Thymus (tissue), 11 donors: ENCODE measurements at regions not wholly inside any gene's neighbourhood (a gene's known extent, or its start where the extent isn't known, plus 50 kb on each side); places are given as distances from the start of the nearest gene placed in this dataset.
"Not testable (repeated sequence)": the region's sequence is repeated elsewhere in the genome, so short reads cannot be mapped to it uniquely, and the experiment has no call there.

Experiments
- DNase-seq, 9 donors: peaks; one replicate each; pipeline ENCODE4 v3.0.0-alpha.2; 2013; ENCODE audit warnings: low spot score in 9 of 9, low read depth in 6 of 9, missing footprints in 1 of 9
- H3K27ac ChIP-seq, 2 donors: one replicate each; pipeline ENCODE4 v1.5.1; 2013; ENCODE audit warnings: control low read depth in 1 of 2, low read depth in 1 of 2, low read length in 1 of 2, mild to moderate bottlenecking in 1 of 2, moderate library complexity in 1 of 2
- H3K27me3 ChIP-seq, 2 donors: one replicate each; pipeline ENCODE4 v1.5.1; 2013; ENCODE audit warnings: low read length in 1 of 2; ENCODE audit not compliant: control insufficient read depth in 2 of 2, insufficient read depth in 1 of 2
- H3K36me3 ChIP-seq, 2 donors: one replicate each; pipeline ENCODE4 v1.5.1; 2013; ENCODE audit warnings: low read length in 1 of 2, mild to moderate bottlenecking in 1 of 2, moderate library complexity in 1 of 2; ENCODE audit not compliant: control insufficient read depth in 2 of 2, insufficient read depth in 2 of 2
- H3K4me1 ChIP-seq, 2 donors: one replicate each; pipeline ENCODE4 v1.5.1; 2013; ENCODE audit warnings: low read length in 2 of 2; ENCODE audit not compliant: control insufficient read depth in 2 of 2, insufficient read depth in 2 of 2
- H3K4me3 ChIP-seq, 2 donors: one replicate each; pipeline ENCODE4 v1.5.1; 2013; ENCODE audit warnings: low read length in 2 of 2, control low read depth in 1 of 2, mild to moderate bottlenecking in 1 of 2
- H3K9me3 ChIP-seq, 2 donors: one replicate each; pipeline ENCODE4 v1.5.1; 2013; ENCODE audit warnings: low read length in 1 of 2, mild to moderate bottlenecking in 1 of 2; ENCODE audit not compliant: control insufficient read depth in 2 of 2, insufficient read depth in 1 of 2
- WGBS: extraction: QIAGEN DNeasy Blood & Tissue Kit; methylation state at CpG from one replicate; pipeline ENCODE4 v1.1.7; 2013; 5-methylcytosine and 5-hydroxymethylcytosine counted together
- donor health status: healthy.

DNA sequence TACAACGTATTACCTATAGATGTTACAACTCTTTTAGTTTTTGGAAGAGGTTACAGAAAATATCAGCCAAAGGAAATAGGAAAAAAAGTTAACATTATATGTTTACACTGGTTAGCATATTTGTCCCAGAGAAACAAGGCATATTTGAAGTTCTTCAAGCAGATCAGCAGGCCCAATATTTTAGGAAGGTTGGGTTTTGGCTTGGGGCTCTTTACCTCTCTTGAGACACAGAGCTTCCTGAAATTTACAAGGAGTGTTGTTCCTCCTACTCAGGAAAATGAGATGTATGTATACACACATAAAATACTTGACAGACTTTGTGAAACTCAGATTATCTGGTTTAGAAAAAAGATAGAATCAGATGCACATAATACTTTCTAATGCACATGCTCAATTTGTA is 323.6 kb downstream of the HGF start:
- Histone ChIP-seq H3K9me3 (peaks cover 0 to 3% of the 10 kb centered on the region in 2 donors), H3K36me3 (no peaks in the 10 kb centered on the region), H3K4me3 (no peak overlapping the region), H3K27ac (no peak overlapping the region), H3K4me1 (no peaks in the 10 kb centered on the region), H3K27me3 (no peaks in the 10 kb centered on the region)
- DNase-seq, result no peak
- 94% methylated on average over 1 of the region's 1 CpG for WGBS

DNA sequence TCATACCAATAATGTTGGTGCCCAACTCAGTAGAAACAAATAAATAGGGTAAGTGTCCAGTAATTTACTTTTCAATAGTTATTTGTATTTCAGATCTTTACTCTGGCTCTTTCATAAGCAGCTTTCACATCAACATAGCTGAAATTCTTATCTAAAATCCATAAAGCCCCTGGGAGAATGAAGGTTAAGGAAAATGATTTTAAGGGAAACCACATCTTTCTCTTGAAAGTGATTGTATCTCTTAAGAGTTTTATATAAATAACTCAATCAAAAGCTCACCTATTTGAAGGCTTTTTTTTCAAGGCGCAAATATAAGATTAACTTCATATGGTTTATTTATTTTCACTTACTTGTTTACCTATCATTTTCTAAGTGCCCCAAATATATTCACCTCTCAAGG is 324.4 kb downstream of the HGF start:
- DNase-seq, result no peak
- 97% methylated on average over 1 of the region's 1 CpG for WGBS

DNA sequence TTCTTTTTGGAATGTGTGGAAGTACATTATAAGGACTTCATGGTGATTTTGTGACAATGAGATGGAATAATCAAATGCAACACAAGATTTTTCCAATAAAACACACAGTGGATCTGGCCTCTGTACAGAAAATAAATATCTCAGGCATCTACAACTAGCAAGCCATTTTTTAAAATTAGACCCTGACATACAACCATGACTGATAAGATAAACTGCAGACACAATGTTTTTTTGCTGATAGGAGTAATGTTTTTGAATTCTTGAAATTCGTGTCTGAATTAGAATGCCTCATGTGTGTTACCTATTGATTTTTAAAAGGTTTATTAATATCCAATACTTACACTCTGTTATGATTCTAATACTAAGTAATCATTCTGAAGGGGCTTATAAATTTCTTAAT is 328.1 kb downstream of the HGF start:
- Histone ChIP-seq H3K4me3 (no peak overlapping the region), H3K9me3 (peaks cover 0 to 3% of the 10 kb centered on the region in 2 donors), H3K27me3 (no peaks in the 10 kb centered on the region), H3K27ac (no peak overlapping the region), H3K36me3 (no peaks in the 10 kb centered on the region), H3K4me1 (no peaks in the 10 kb centered on the region)
- DNase-seq, result no peak
- 94% methylated on average over 1 of the region's 1 CpG for WGBS

More for the DNA sequence above, 324.4 kb downstream of the HGF start:
- no peaks in the 10 kb centered on the region for H3K27me3 ChIP-seq
- peaks cover 0 to 3% of the 10 kb centered on the region in 2 donors for H3K9me3 ChIP-seq
- H3K36me3 ChIP-seq, result no peaks in the 10 kb centered on the region
- H3K27ac ChIP-seq, result no peak overlapping the region
- H3K4me3 ChIP-seq, result no peak overlapping the region
- H3K4me1 ChIP-seq, result no peaks in the 10 kb centered on the region

DNA sequence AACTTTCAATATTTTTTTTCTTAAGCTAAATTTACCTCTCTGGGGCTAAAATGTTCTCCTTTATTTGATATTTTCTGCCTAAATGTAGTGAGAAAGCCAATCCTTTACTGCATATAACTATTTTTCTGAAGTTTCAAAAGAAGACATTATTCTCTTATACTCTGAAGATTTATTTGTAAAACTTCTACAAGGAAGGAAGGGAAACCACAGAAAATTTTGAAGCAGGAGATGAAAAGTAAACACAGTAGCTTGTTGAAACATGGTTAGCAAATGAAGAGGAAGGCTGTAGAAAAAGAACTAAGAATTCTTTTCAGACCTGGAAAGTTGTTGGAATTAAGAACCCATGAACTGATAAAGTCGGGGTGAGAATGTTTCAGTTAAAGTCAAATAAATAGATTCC is 330.3 kb downstream of the HGF start:
- peak in 1 of 9 donors; percentile 18 for DNase-seq
- no peak overlapping the region for H3K27ac ChIP-seq
- H3K4me3 ChIP-seq, result no peak overlapping the region
- peaks cover 0 to 3% of the 10 kb centered on the region in 2 donors for H3K9me3 ChIP-seq
- no peaks in the 10 kb centered on the region for H3K36me3 ChIP-seq
- no peaks in the 10 kb centered on the region for H3K4me1 ChIP-seq
- 4% methylated on average over 1 of the region's 1 CpG for WGBS
- no peaks in the 10 kb centered on the region for H3K27me3 ChIP-seq

DNA sequence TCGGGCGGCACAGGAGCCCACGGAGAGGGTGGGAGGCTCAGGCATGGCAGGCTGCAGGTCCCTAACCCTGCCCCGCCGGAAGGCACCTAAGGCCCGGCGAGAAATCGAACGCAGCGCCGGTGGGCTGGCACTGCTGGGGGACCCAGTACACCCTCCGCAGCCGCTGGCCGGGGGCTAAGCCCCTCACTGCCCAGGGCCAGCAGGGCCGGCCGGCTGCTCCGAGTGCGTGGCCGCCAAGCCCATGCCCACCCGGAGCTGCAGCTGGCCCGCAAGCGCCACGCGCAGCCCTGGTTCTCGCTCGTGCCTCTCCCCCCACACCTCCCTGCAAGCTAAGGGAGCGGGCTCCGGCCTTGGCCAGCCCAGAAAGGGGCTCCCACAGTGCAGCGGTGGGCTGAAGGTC is 332.7 kb downstream of the HGF start:
- not testable (repeated sequence) for H3K9me3 ChIP-seq, H3K27ac ChIP-seq, H3K4me3 ChIP-seq, H3K4me1 ChIP-seq, DNase-seq, H3K27me3 ChIP-seq, H3K36me3 ChIP-seq
- 98% methylated on average over 29 of the region's 29 CpGs for WGBS

DNA sequence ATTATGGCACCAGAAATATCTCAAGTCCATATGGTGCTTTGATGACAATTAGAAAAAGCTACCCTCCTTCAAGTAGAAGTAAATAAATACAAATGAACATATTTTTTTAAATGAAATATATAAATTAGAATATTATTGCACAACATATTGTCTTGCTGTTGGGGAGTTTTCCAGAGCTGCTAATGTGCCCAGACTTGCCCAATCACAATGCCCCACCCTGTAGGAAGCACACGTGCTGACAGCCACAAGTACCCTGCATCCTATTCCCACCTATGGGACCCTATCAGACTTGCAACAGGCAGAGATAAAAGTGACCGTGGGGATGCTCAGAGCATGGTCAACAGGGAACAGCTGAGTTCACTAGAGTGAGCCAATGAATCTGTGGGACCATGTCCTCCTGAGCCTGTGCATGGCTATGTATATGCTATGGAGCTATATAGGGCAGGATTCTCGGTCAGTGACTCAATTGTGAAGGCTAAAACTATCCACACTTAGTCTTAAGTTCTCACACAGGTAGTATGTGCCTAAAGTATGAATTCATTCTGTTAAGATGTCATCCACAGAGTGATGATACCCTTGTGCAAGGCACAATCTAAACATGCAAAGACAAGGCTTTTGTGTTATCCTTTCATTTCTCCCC is 336.0 kb downstream of the HGF start:
- Histone ChIP-seq H3K36me3 (no peaks in the 10 kb centered on the region), H3K4me1 (no peaks in the 10 kb centered on the region), H3K27me3 (no peaks in the 10 kb centered on the region), H3K9me3 (peaks cover 0 to 3% of the 10 kb centered on the region in 2 donors), H3K27ac (no peak overlapping the region), H3K4me3 (no peak overlapping the region)
- DNase-seq, result no peak
- 93% methylated on average over 3 of the region's 3 CpGs for WGBS

DNA sequence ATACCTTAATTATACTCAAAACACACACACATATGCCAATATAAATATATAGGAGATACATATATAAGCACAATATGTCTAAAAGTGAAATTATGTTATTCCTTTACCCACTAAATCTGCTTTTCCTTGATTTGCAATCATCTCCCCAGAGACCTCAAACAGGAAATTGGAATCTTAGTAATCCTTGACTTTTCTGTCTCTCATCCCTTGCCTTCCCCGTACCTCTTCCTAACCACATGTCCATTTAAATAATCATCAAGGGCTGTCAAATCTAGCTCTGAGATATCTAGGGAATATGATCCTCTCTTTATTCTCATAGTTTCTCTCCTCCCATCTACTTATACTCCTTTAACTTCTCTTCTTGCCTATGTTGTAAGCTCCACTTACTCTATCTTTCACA is 336.6 kb downstream of the HGF start:
- H3K36me3 ChIP-seq, result no peaks in the 10 kb centered on the region
- H3K4me1 ChIP-seq, result no peaks in the 10 kb centered on the region
- H3K27ac ChIP-seq, result no peak overlapping the region
- H3K9me3 ChIP-seq, result peaks cover 0 to 3% of the 10 kb centered on the region in 2 donors
- WGBS, result 93% methylated on average over 1 of the region's 1 CpG
- no peaks in the 10 kb centered on the region for H3K27me3 ChIP-seq
- DNase-seq, result no peak
- H3K4me3 ChIP-seq, result no peak overlapping the region

DNA sequence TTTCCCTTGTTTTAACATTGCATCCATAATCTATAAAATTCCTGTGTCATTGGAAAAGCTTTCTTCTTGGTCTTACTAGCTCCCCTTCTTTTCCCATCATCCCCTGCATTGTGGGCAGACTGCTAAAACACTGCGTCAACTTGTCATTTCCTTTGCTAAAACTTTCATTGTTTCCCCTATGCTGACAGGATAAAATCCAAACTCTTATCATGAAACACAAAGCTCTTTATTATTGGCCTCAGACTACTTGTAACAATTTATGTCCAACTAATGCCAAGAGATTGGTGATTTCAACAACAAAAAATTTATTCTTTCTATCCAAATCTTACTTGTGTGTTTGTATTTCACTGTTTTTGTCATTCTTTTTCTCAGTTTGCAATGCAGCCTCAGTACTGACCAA is 339.1 kb downstream of the HGF start:
- no peak overlapping the region for H3K27ac ChIP-seq
- DNase-seq, result no peak
- no peaks in the 10 kb centered on the region for H3K27me3 ChIP-seq
- no peaks in the 10 kb centered on the region for H3K36me3 ChIP-seq
- H3K4me1 ChIP-seq, result no peaks in the 10 kb centered on the region
- H3K9me3 ChIP-seq, result no peaks in the 10 kb centered on the region
- no peak overlapping the region for H3K4me3 ChIP-seq
- WGBS, result 95% methylated on average over 1 of the region's 1 CpG

DNA sequence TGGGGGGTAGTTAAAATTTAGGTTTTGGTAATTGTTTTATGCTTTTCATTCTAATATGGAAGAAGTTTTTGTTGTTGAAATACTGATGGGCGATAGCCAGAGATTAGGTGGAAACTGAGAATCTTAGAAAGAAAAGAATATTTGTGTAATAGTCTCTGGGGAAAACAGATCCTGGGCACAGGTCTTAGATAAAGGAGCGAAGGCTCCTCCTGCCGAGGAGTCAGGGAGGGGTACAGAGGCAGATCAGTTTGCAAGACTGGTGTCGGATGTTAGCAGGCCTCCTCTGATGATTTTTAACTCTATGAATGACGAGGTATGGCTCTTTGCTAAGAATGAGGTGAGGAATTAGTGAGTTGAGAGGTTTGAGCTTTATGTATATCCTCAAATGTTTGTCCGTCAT is 339.7 kb downstream of the HGF start:
- Histone ChIP-seq H3K36me3 (no peaks in the 10 kb centered on the region), H3K27me3 (no peaks in the 10 kb centered on the region), H3K9me3 (no peaks in the 10 kb centered on the region), H3K4me3 (no peak overlapping the region), H3K4me1 (no peaks in the 10 kb centered on the region), H3K27ac (no peak overlapping the region)
- WGBS, result 93% methylated on average over 6 of the region's 6 CpGs
- DNase-seq, result no peak

DNA sequence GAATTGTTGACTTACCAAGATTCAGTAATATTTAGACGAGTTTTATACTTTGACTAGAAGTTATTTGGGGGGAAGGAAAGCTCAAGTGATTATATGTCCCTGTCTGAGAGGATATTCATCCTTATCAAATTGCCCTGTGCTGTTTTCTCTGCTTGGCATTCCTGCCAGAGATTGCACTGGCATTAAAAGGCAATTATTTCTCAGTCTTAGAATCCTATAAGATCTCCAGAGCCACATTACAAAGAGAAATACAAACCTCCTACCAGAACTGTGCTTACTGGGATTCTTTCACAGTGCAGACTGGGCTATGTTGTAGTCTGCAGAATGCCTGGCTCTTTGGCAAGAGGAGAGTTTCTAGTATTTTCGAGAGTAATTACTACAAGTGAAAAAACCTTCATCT is 342.4 kb downstream of the HGF start:
- 95% methylated on average over 2 of the region's 2 CpGs for WGBS
- Histone ChIP-seq H3K4me3 (no peak overlapping the region), H3K27me3 (no peaks in the 10 kb centered on the region), H3K36me3 (no peaks in the 10 kb centered on the region), H3K9me3 (no peaks in the 10 kb centered on the region), H3K4me1 (no peaks in the 10 kb centered on the region), H3K27ac (no peak overlapping the region)
- no peak for DNase-seq
